Neuron (in vitro differentiated cells): ENCODE measurements at regions not wholly inside any gene's neighbourhood (a gene's known extent, or its start where the extent isn't known, plus 50 kb on each side); places are given as distances from the start of the nearest gene placed in this dataset.
"Not testable (repeated sequence)": the region's sequence is repeated elsewhere in the genome, so short reads cannot be mapped to it uniquely, and the experiment has no call there.

Experiments used
- H2AFZ ChIP-seq: one replicate; pipeline ENCODE4 v1.6.1; 2013; ENCODE audit warnings: low read depth, mild to moderate bottlenecking, inconsistent platforms, low read length, moderate library complexity
- H3K27me3 ChIP-seq: one replicate; pipeline ENCODE4 v1.6.1; 2013; ENCODE audit warnings: low read length; ENCODE audit not compliant: insufficient read depth
- H3K36me3 ChIP-seq: one replicate; pipeline ENCODE4 v1.6.1; 2013; ENCODE audit warnings: low read length; ENCODE audit not compliant: insufficient read depth
- H3K4me1 ChIP-seq: one replicate; pipeline ENCODE4 v1.6.1; 2013; ENCODE audit warnings: low read length; ENCODE audit not compliant: insufficient read depth
- H3K4me3 ChIP-seq: 2 replicates; pipeline ENCODE4 v1.5.1; 2013; ENCODE audit warnings: mild to moderate bottlenecking, low read length, moderate library complexity
- H3K9me3 ChIP-seq: one replicate; pipeline ENCODE4 v1.6.1; 2013; ENCODE audit warnings: low read length

DNA sequence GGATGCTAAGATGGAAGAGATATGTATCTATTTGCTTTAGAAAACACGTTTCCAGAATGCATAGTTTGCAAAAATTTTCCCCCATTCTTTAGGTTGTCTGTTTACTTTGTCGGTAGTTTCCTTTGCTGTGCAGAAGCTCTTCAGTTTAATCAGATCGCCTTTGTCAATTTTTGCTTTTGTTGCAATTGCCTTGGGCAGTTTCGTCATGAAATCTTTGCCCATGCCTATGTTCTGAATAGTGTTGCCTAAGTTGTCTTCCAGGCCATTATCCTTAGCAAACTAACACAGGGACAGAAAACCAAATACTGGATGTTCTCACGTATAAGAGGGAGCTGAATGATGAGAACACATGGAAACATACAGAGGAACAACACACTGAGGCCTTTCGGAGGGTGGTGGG is 454.2 kb upstream of the SLC35B3 start:
- H3K4me3 ChIP-seq = no peak overlapping the region
- H2AFZ ChIP-seq = no peak overlapping the region

DNA sequence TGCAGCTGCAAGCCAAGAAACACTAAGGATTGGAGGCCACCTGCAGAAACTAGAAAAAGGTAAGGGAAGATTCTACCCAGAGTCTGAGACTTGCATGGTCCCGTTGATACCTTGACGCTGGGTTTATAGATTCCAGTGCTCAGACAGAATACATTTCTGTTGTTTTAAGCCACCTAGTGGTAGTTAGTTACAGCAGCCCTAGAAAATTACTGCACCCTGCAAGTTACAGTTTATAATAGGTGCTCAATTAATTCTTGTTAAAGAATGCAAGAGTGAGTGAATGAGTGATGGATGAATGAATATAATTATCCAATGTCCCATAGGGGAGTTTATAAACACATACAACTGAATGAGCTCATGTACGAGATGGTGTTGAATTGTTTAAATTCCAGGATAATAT is 453.1 kb upstream of the SLC35B3 start:
- no peaks in the 10 kb centered on the region for H3K9me3 ChIP-seq
- no peaks in the 10 kb centered on the region for H3K36me3 ChIP-seq
- no peaks in the 10 kb centered on the region for H3K27me3 ChIP-seq
- H3K4me1 ChIP-seq = no peaks in the 10 kb centered on the region
- H3K4me3 ChIP-seq = no peak overlapping the region
- no peak overlapping the region for H2AFZ ChIP-seq

More for the DNA sequence above, 454.2 kb upstream of the SLC35B3 start:
- Histone ChIP-seq H3K36me3 (no peaks in the 10 kb centered on the region), H3K27me3 (no peaks in the 10 kb centered on the region), H3K9me3 (no peaks in the 10 kb centered on the region), H3K4me1 (no peaks in the 10 kb centered on the region)

DNA sequence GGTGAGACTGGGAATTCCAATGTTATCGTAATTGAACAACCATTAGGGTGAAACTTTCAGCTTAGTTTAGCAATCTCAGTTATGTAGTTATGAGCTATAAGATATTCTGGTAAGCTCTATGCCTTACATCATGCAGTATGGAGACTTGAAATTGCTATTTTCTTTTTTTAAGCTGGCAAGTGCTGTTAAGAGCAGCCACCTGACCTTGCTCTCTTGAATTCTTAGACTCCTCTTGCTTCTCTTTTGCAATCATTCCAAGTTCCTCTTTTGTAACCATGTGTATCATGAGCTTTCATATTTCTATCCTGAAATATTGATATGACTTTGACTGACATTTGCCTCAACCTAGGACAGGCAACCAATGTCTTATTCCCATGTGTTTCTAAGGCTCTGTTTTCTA is 446.3 kb upstream of the SLC35B3 start:
- Histone ChIP-seq H3K9me3 (no peaks in the 10 kb centered on the region), H3K4me1 (no peaks in the 10 kb centered on the region), H2AFZ (no peak overlapping the region), H3K36me3 (no peaks in the 10 kb centered on the region), H3K4me3 (no peak overlapping the region), H3K27me3 (no peaks in the 10 kb centered on the region)

DNA sequence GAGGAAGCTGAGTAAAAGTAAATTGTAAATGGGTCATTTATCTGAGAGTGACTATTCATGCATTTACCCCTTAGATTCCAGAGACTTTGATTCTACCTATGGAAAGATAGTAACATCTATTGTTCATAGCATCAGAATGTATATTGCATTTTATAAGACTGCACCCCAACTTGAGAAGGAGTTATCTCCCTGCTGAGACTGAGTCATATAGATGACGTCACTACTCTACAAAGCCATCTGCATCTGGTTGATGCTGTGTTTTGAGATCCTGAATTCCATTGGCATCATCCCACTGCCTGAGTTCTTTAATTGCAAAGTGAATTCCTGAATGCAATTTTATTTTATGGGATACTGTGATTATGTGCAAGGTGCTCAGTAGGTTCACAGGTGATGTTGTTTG is 444.0 kb upstream of the SLC35B3 start:
- H3K9me3 ChIP-seq = no peaks in the 10 kb centered on the region
- H3K36me3 ChIP-seq = no peaks in the 10 kb centered on the region
- no peak overlapping the region for H2AFZ ChIP-seq
- no peaks in the 10 kb centered on the region for H3K27me3 ChIP-seq
- H3K4me1 ChIP-seq = no peaks in the 10 kb centered on the region
- no peak overlapping the region for H3K4me3 ChIP-seq

DNA sequence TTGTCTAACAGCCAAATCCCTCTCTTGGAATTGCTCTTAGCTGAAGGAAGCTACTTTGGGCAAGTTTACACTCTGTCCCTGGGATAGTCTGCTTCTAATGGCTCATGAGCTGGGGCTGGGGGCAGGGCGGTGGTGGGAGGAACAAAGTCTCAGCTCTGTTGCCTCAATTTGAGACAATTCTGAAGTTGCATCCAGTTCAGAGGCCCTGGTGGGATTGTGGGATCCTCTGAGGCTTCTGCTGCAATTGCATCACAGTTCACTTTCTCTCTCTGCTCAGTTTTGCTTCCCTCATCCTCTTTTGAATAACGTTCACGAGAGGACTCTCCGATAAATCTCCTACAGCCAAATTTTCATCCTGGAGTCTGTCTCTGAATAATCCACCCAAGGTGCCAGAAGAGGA is 440.6 kb upstream of the SLC35B3 start:
- Histone ChIP-seq H3K36me3 (no peaks in the 10 kb centered on the region), H3K9me3 (no peaks in the 10 kb centered on the region), H2AFZ (no peak overlapping the region), H3K4me3 (no peak overlapping the region), H3K4me1 (no peaks in the 10 kb centered on the region), H3K27me3 (no peaks in the 10 kb centered on the region)

DNA sequence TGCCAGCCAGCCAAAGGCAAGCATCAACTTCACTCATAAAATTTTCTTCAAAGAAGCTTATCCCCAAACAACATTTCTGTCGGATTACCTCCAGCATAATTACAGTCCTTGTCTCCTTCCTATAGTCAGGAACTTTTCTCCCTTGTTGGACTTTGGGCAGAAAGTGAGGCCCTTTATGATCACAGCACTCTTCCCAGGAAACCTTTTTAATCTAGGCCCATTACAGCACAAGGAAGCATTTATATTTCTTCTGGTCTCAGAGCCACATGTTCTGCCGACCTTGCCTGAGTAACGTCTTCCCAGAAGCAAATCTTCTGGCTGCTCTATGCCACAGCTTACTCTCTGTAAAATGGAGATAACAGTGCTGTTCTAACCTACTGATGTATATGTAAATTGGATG is 437.2 kb upstream of the SLC35B3 start:
- H3K4me3 ChIP-seq = no peak overlapping the region
- no peaks in the 10 kb centered on the region for H3K27me3 ChIP-seq
- H2AFZ ChIP-seq = no peak overlapping the region
- no peaks in the 10 kb centered on the region for H3K36me3 ChIP-seq
- no peaks in the 10 kb centered on the region for H3K9me3 ChIP-seq
- H3K4me1 ChIP-seq = no peaks in the 10 kb centered on the region

DNA sequence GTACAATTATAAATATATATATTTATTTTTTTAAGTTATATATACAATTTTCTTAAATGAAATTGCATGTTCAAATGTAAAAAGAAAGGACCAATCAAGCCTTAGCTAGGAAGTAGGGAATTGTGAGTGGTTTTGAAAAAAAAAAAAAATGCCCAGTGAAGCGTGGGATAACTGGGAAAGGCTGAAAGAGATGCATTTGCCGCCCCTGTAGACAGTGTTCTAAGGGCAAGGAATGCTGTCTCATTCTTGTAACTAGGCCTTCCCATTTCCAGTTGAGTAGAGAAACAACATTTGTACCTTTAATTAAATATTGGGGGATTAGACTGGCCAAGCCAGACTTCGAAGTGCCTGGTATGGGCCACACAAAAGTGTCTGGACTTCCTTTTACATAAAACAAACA is 430.1 kb upstream of the SLC35B3 start:
- Histone ChIP-seq H3K36me3 (no peaks in the 10 kb centered on the region), H3K9me3 (no peaks in the 10 kb centered on the region), H3K4me3 (no peak overlapping the region), H3K27me3 (peaks cover 3% of the 10 kb centered on the region), H2AFZ (no peak overlapping the region), H3K4me1 (no peaks in the 10 kb centered on the region)

DNA sequence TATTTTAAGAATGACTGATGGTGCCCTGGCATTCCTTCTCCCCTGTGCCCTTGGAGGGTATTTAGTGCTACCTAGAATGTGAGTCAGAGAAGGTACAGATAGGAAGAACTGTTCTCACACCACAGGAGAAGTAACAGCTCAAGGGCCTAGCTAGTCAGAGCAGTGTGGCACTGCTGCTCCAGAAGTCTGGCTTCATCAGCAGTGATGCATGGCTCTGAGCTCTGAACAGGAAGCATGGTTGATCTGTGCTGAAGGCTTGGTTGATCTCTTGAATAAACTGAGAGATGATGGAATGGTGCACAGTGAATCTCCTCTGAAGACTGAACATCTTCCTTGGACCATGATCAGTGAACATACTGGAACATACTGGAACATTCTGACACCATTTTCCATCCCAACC is 425.3 kb upstream of the SLC35B3 start:
- H3K4me3 ChIP-seq = no peak overlapping the region
- H3K4me1 ChIP-seq = no peaks in the 10 kb centered on the region
- H3K9me3 ChIP-seq = no peaks in the 10 kb centered on the region

DNA sequence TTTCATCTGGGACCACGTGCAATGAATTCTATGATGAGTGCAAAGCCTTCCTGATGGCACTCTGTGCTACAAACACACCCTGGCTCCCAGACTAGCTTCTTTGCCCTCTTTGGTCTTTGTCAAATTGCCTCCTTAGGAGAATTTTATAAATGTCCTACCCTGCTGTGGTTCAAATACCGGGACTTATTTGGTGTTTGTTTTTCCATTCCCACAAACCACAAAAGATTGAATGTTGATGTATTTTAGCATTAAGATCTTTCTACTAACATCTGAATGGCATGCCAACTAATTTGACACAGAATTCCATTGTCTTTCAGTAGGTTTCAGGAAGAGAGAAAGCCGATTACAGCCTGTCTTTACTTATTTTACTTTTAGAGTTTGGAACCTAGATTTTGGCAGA is 424.2 kb upstream of the SLC35B3 start:
- Histone ChIP-seq H3K4me1 (no peaks in the 10 kb centered on the region), H3K4me3 (no peak overlapping the region), H2AFZ (no peak overlapping the region), H3K36me3 (no peaks in the 10 kb centered on the region), H3K27me3 (peaks cover 3% of the 10 kb centered on the region), H3K9me3 (no peaks in the 10 kb centered on the region)

More for the DNA sequence above, 425.3 kb upstream of the SLC35B3 start:
- H2AFZ ChIP-seq = no peak overlapping the region
- no peaks in the 10 kb centered on the region for H3K36me3 ChIP-seq
- peaks cover 3% of the 10 kb centered on the region for H3K27me3 ChIP-seq

DNA sequence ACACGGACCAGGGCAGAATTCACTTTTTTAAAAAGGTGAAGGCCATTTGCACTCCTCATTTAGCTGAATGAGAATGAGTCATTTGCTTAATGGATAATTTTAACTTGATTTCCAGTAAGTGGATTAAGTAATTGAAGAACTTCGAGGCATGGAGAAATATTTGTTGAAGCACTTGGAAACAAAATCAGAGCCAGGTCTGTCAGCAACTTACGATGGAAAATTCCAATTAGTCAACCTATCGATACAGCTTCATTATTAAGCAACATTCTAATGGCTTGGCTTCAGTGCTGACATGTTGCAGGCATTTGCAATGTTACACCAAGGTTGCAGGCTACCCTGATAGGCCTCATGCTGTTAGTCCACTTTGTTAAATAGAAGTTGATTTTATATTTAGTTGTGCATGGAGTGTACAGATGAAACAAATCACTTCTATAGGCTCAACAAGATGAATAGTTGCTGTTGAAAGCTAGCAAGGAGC is 423.5 kb upstream of the SLC35B3 start:
- Histone ChIP-seq H3K4me3 (no peak overlapping the region), H3K4me1 (no peaks in the 10 kb centered on the region), H3K27me3 (peaks cover 3% of the 10 kb centered on the region), H3K36me3 (no peaks in the 10 kb centered on the region), H3K9me3 (no peaks in the 10 kb centered on the region), H2AFZ (no peak overlapping the region)

DNA sequence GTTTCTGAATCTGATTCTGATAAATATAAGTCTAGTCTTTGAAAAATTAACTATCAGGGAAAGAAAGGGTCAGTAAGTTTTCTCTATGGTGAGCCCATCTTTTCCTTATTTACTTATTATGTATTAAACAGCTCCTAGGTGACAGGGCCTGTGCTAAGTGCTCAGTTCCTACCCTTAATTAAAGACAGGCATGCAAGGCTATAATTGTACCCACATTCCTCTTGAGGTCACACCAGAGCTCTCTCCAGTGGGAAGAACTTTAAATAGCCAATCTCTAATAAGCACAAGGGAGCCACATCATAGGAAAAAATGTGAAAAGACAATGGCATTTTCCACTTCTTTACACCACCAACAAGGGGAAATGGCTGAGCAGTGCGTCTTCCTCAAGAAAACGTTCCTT is 421.8 kb upstream of the SLC35B3 start:
- H3K27me3 ChIP-seq = peaks cover 3% of the 10 kb centered on the region
- no peaks in the 10 kb centered on the region for H3K36me3 ChIP-seq
- H3K9me3 ChIP-seq = no peaks in the 10 kb centered on the region
- H2AFZ ChIP-seq = no peak overlapping the region
- H3K4me1 ChIP-seq = no peaks in the 10 kb centered on the region
- no peak overlapping the region for H3K4me3 ChIP-seq

DNA sequence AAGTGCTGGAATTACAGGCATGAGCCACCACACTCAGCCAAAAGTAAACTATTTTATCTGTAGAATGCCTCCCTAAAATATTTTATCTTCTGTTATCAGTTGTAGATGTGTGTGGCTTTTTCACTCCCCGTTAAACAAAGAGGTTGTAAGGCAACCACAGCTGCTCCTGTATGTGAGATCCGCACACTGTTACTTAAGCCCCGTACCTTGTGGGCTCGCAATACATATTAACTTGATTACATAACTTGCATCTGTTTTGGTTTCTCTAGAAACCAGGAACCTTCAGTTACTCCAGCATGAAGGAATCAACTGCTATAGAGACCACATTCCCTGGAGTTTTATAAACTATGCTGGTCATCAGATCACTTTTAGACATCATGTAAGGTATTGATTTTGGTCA is 420.1 kb upstream of the SLC35B3 start:
- Histone ChIP-seq H3K4me3 (no peak overlapping the region), H3K27me3 (peaks cover under 1% of the 10 kb centered on the region), H3K36me3 (no peaks in the 10 kb centered on the region), H3K4me1 (no peaks in the 10 kb centered on the region), H3K9me3 (no peaks in the 10 kb centered on the region), H2AFZ (no peak overlapping the region)

DNA sequence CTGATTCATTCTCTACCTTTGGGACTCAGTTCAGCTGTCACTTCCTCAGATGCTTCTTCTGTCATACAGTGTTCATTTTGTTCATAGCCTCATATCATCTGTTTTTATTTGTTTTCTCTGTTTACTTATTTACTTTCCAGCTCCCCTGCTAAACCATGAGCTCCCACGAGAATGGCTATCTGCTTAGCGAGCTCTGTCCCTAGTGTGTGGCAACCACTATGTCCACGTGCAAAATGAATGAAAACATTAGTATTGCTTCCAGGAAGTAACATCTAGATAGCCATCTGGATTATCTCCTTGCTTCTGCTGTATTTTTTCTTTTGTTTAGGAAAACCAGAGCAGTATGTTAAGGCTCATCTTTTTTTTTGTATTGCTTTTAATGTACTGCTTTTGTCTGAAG is 417.0 kb upstream of the SLC35B3 start:
- Histone ChIP-seq H3K9me3 (no peaks in the 10 kb centered on the region), H2AFZ (no peak overlapping the region), H3K27me3 (no peaks in the 10 kb centered on the region), H3K4me1 (no peaks in the 10 kb centered on the region), H3K4me3 (no peak overlapping the region), H3K36me3 (no peaks in the 10 kb centered on the region)

DNA sequence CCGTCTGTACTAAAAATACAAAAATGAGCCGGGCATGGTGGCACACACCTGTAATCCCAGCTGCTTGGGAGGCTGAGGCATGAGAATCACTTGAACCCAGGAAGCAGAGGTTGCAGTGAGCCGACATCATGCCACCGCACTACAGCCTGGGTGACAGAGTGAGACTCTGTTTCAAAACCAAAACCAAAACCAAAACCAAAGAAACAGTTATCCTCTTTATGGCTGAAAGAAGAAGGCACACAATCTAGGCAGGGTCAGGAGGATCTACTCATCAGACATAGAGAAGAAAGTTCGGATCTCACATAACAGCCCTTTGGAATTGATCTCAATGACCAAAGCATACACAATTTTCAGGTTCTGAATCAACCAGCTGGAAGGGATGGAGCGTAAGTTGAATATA is 411.3 kb upstream of the SLC35B3 start:
- H3K36me3 ChIP-seq, H3K4me3 ChIP-seq, H2AFZ ChIP-seq, H3K4me1 ChIP-seq, H3K27me3 ChIP-seq, H3K9me3 ChIP-seq: not testable (repeated sequence)
